ENCODE measurements at regions not wholly inside any gene's neighbourhood (a gene's known extent, or its start where the extent isn't known, plus 50 kb on each side); places are given as distances from the start of the nearest gene placed in this dataset.

GRCh38 chr12:22794017-22794416 lies 169.0 kb downstream of the ETNK1 start:
- CTCF ChIA-PET: no interaction called here
- no peaks in the 10 kb centered on the region for H3K9me3 Mint-ChIP-seq (ENCODE audit: unreplicated experiment)

GRCh38 chr12:22796941-22797630 lies 172.1 kb downstream of the ETNK1 start:
- H3K4me3 ChIP-seq (ENCODE audit: low read depth, low read length): no peak overlapping the region
- intact Hi-C loops (cut with micrococcal nuclease; ENCODE audit: unreplicated experiment): no loop called here
- no peaks in the 10 kb centered on the region for H3K4me1 ChIP-seq
- H3K27me3 Mint-ChIP-seq (ENCODE audit: insufficient read depth, unreplicated experiment): peaks cover 7% of the 10 kb centered on the region
- TF ChIP-seq CTCF (IDR thresholded peaks at IDR 0.05; ENCODE audit: insufficient read depth in 1 of 2, low read depth in 1 of 2, low read length in 1 of 2, severe bottlenecking in 1 of 2, unreplicated experiment in 1 of 2): no peak
- no peak for DNase-seq
- no TSS peak for BruUV-seq (replicated peaks)
- H3K36me3 ChIP-seq (ENCODE audit: control insufficient read depth, insufficient read depth, low read length): no peaks in the 10 kb centered on the region
- POLR2A ChIA-PET: no interaction called here
- H3K27ac Mint-ChIP-seq (ENCODE audit: unreplicated experiment): no peak overlapping the region
- CTCF ChIA-PET: no interaction called here
- no peaks in the 10 kb centered on the region for H3K4me1 Mint-ChIP-seq (ENCODE audit: low read depth, unreplicated experiment)
- H3K9me3 Mint-ChIP-seq (ENCODE audit: unreplicated experiment): no peaks in the 10 kb centered on the region
- no peaks in the 10 kb centered on the region for H3K36me3 Mint-ChIP-seq (ENCODE audit: insufficient read depth, unreplicated experiment)
- H3K9me3 ChIP-seq: no peaks in the 10 kb centered on the region
- no peaks in the 10 kb centered on the region for H3K27me3 ChIP-seq (replicated peaks; ENCODE audit: control insufficient read depth, insufficient read depth, low read length)
- H3K4me3 Mint-ChIP-seq (ENCODE audit: unreplicated experiment): no peak overlapping the region

More at GRCh38 chr12:22794017-22794416, 169.0 kb downstream of the ETNK1 start:
- H3K4me3 Mint-ChIP-seq (ENCODE audit: unreplicated experiment): no peak overlapping the region
- H3K4me3 ChIP-seq (ENCODE audit: low read depth, low read length): no peak overlapping the region
- TF ChIP-seq CTCF (IDR thresholded peaks at IDR 0.05; ENCODE audit: insufficient read depth in 1 of 2, low read depth in 1 of 2, low read length in 1 of 2, severe bottlenecking in 1 of 2, unreplicated experiment in 1 of 2): no peak
- no peaks in the 10 kb centered on the region; the same call in 1 of the 2 replicates for H3K9me3 ChIP-seq
- H3K27me3 Mint-ChIP-seq (ENCODE audit: insufficient read depth, unreplicated experiment): peaks cover 8% of the 10 kb centered on the region
- no peaks in the 10 kb centered on the region for H3K36me3 ChIP-seq (ENCODE audit: control insufficient read depth, insufficient read depth, low read length)
- H3K36me3 Mint-ChIP-seq (ENCODE audit: insufficient read depth, unreplicated experiment): no peaks in the 10 kb centered on the region
- no peak overlapping the region for H3K27ac Mint-ChIP-seq (ENCODE audit: unreplicated experiment)
- H3K27me3 ChIP-seq (replicated peaks; ENCODE audit: control insufficient read depth, insufficient read depth, low read length): no peaks in the 10 kb centered on the region
- intact Hi-C loops (cut with micrococcal nuclease; ENCODE audit: unreplicated experiment): no loop called here
- POLR2A ChIA-PET: no interaction called here
- no peaks in the 10 kb centered on the region for H3K4me1 Mint-ChIP-seq (ENCODE audit: low read depth, unreplicated experiment)
- H3K4me1 ChIP-seq: no peaks in the 10 kb centered on the region
- no TSS peak for BruUV-seq (replicated peaks)
- no peak for DNase-seq

- Mint-ChIP-seq H3K9me3 (ENCODE audit: unreplicated experiment) (no peaks in the 10 kb centered on the region), H3K36me3 (ENCODE audit: insufficient read depth, unreplicated experiment) (no peaks in the 10 kb centered on the region), H3K27me3 (ENCODE audit: insufficient read depth, unreplicated experiment) (peaks cover 3% of the 10 kb centered on the region), H3K4me1 (ENCODE audit: low read depth, unreplicated experiment) (no peaks in the 10 kb centered on the region), H3K4me3 (ENCODE audit: unreplicated experiment) (no peak overlapping the region), H3K27ac (ENCODE audit: unreplicated experiment) (no peak overlapping the region)
- ChIA-PET CTCF (no interaction called here), POLR2A (no interaction called here)
- H3K9me3 ChIP-seq: no peaks in the 10 kb centered on the region
- intact Hi-C loops (cut with micrococcal nuclease; ENCODE audit: unreplicated experiment): no loop called here
- no peaks in the 10 kb centered on the region for H3K4me1 ChIP-seq
- no peak for TF ChIP-seq CTCF (IDR thresholded peaks at IDR 0.05; ENCODE audit: insufficient read depth in 1 of 2, low read depth in 1 of 2, low read length in 1 of 2, severe bottlenecking in 1 of 2, unreplicated experiment in 1 of 2)
- H3K36me3 ChIP-seq (ENCODE audit: control insufficient read depth, insufficient read depth, low read length): no peaks in the 10 kb centered on the region
- no peak overlapping the region for H3K4me3 ChIP-seq (ENCODE audit: low read depth, low read length)
- no peak for DNase-seq
- H3K27me3 ChIP-seq (replicated peaks; ENCODE audit: control insufficient read depth, insufficient read depth, low read length): no peaks in the 10 kb centered on the region
- no TSS peak for BruUV-seq (replicated peaks)
Measured at GRCh38 chr12:22797701-22798100, 172.7 kb downstream of the ETNK1 start.

Data from Caco-2 (cell line).